ENCODE measurements at regions not wholly inside any gene's neighbourhood (a gene's known extent, or its start where the extent isn't known, plus 50 kb on each side); places are given as distances from the start of the nearest gene placed in this dataset.
"Not testable (repeated sequence)": the region's sequence is repeated elsewhere in the genome, so short reads cannot be mapped to it uniquely, and the experiment has no call there.

- DNase-seq (ENCODE audit: low read depth in 2 of 2), result not testable (repeated sequence)
Measured at GRCh38 chr2:12024197-12024907, 277.9 kb downstream of the LPIN1 start.

- DNase-seq (ENCODE audit: low read depth in 2 of 2), result no peak
Measured at GRCh38 chr2:12027136-12027535, 280.7 kb downstream of the LPIN1 start.

- no peak for DNase-seq (ENCODE audit: low read depth in 2 of 2)
Measured at GRCh38 chr2:12031866-12032265, 285.4 kb downstream of the LPIN1 start.

- DNase-seq (ENCODE audit: low read depth in 2 of 2), result no peak
Measured at GRCh38 chr2:12032398-12032797, 286.0 kb downstream of the LPIN1 start.

- DNase-seq (ENCODE audit: low read depth in 2 of 2), result no peak
Measured at GRCh38 chr2:12032975-12033374, 286.5 kb downstream of the LPIN1 start.

- DNase-seq (ENCODE audit: low read depth in 2 of 2), result no peak
Measured at GRCh38 chr2:12033494-12033893, 287.1 kb downstream of the LPIN1 start.

GRCh38 chr2:12034382-12034781, 287.9 kb downstream of the LPIN1 start:
- DNase-seq (ENCODE audit: low read depth in 2 of 2), result no peak

GRCh38 chr2:12035029-12035720, 288.7 kb downstream of the LPIN1 start:
- no peak for DNase-seq (ENCODE audit: low read depth in 2 of 2)

GRCh38 chr2:12035956-12036639, 289.7 kb downstream of the LPIN1 start:
- DNase-seq (ENCODE audit: low read depth in 2 of 2), result no peak

GRCh38 chr2:12036640-12036983, 290.2 kb downstream of the LPIN1 start:
- DNase-seq (ENCODE audit: low read depth in 2 of 2), result no peak

- no peak for DNase-seq (ENCODE audit: low read depth in 2 of 2)
Measured at GRCh38 chr2:12037301-12037700, 290.9 kb downstream of the LPIN1 start.

GRCh38 chr2:12041236-12041635, 294.8 kb downstream of the LPIN1 start:
- no peak for DNase-seq (ENCODE audit: low read depth in 2 of 2)

GRCh38 chr2:12043131-12043530, 296.7 kb downstream of the LPIN1 start:
- DNase-seq (ENCODE audit: low read depth in 2 of 2), result no peak

GRCh38 chr2:12044857-12045256, 298.4 kb downstream of the LPIN1 start:
- DNase-seq (ENCODE audit: low read depth in 2 of 2), result peak in 1 of 2 donors; percentile 7

GRCh38 chr2:12045864-12046291, 299.4 kb downstream of the LPIN1 start:
- no peak for DNase-seq (ENCODE audit: low read depth in 2 of 2)

- no peak for DNase-seq (ENCODE audit: low read depth in 2 of 2)
Measured at GRCh38 chr2:12046641-12047040, 300.2 kb downstream of the LPIN1 start.

- DNase-seq (ENCODE audit: low read depth in 2 of 2), result no peak
Measured at GRCh38 chr2:12047761-12048160, 301.3 kb downstream of the LPIN1 start.

GRCh38 chr2:12048550-12048949, 302.1 kb downstream of the LPIN1 start:
- DNase-seq (ENCODE audit: low read depth in 2 of 2), result no peak

- DNase-seq (ENCODE audit: low read depth in 2 of 2), result no peak
Measured at GRCh38 chr2:12050396-12050795, 304.0 kb downstream of the LPIN1 start.

GRCh38 chr2:12051831-12052230, 305.4 kb downstream of the LPIN1 start:
- DNase-seq (ENCODE audit: low read depth in 2 of 2), result no peak

GRCh38 chr2:12052796-12053195, 306.4 kb downstream of the LPIN1 start:
- no peak for DNase-seq (ENCODE audit: low read depth in 2 of 2)

- DNase-seq (ENCODE audit: low read depth in 2 of 2), result no peak
Measured at GRCh38 chr2:12054956-12055618, 308.7 kb downstream of the LPIN1 start.
